ENCODE measurements at regions not wholly inside any gene's neighbourhood (a gene's known extent, or its start where the extent isn't known, plus 50 kb on each side); places are given as distances from the start of the nearest gene placed in this dataset.

DNA sequence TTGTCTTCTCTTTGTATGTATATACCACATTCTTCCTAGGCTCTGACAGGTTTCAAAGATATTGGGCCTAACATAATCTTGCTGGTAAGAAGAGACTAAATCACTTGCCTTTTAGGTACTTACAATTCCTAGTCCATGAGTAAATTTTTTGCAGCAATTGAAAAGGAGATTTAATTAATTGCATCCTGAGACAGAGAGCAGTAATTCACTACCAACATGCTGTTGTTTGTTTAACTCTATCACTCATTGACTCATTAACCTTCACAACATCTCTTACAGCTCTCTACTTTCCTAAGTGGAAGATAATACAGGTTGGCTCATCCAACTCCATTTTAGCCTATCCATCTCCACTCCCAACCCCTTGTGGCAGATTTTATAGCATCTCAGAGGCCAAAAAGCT, 280.4 kb downstream of the ALDH8A1 start:
- no peak overlapping the region for H3K4me3 ChIP-seq (replicated peaks in 1 of 2; ENCODE audit: low read depth in 2 of 2, low read length in 2 of 2)
- TF ChIP-seq CTCF (IDR thresholded peaks at IDR 0.05; ENCODE audit: low read depth, low read length): no peak

DNA sequence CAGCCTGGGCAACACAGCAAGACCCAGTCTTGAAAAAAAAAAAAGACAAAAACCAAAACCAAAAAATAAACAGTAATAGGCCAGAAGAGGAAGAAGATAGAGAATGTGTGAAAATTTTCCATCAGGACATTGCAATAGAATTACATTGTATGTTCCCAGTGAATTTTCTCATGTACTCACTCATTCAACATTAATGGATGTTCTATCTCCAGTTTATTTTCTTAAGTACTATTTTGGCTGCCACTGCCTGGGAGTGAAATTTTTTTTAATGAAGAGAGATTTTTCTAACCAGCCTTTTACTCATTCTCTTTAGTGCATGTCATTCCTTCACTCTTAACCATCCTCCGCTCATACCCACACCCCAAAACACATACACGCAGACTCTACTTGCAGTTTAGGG, 282.8 kb downstream of the ALDH8A1 start:
- TF ChIP-seq CTCF (IDR thresholded peaks at IDR 0.05; ENCODE audit: low read depth, low read length): no peak
- DNase-seq (ENCODE audit: low read depth in 2 of 2): no peak
- H3K4me3 ChIP-seq (replicated peaks in 1 of 2; ENCODE audit: low read depth in 2 of 2, low read length in 2 of 2): no peak overlapping the region

More for the DNA sequence above, 280.4 kb downstream of the ALDH8A1 start:
- no peak for DNase-seq (ENCODE audit: low read depth in 2 of 2)

DNA sequence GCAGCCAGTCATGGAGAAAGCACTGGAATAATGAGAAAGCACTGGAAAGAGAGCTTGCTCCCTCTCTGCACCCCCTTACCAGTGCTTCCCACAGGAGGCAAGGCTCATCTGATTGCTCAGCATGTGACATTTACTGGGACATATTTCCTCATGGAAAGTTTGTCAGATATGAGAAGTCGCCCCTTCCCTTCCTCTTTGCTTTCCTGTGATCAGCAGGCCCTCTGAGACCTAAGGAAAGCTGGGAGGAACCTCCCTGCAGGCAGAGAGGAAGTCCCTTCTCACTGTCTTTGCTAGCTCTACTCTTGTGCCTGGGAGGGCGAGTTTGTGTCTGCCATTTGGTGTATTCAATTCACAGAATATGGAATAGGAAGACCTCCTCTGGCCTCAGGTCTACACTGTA, 283.8 kb downstream of the ALDH8A1 start:
- no peak for TF ChIP-seq CTCF (IDR thresholded peaks at IDR 0.05; ENCODE audit: low read depth, low read length)
- no peak overlapping the region for H3K4me3 ChIP-seq (replicated peaks in 1 of 2; ENCODE audit: low read depth in 2 of 2, low read length in 2 of 2)
- DNase-seq (ENCODE audit: low read depth in 2 of 2): no peak

DNA sequence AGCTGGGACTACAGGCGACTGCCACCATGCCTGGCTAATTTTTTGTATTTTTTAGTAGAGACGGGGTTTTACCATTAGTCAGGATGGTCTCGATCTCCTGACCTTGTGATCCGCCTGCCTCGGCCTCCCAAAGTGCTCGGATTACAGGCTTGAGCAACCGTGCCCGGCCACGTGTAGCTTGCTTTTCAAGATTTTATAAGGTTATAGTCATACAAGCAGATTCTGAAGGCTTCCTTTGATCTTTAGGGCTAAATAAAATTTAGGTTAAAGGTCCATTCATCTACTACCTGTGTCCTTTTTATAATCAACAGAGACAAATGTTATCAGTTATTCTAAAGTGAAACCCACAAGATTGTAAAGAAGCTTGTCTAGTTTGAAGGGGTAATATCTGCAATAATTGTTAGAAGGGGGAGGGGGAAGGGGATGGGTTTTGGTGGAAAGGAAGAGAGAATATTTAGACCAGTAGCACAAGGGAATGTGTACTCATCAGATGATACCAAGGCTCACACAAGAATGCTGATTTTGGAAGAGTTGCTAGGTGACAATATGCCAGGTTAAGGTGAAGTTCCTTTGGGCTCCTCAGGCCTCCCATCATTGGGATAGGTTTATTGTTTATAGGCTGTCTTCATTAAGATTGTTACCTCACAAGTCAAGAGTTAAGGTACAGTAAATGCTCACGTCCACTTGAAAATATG, 284.7 kb downstream of the ALDH8A1 start:
- H3K4me3 ChIP-seq (replicated peaks in 1 of 2; ENCODE audit: low read depth in 2 of 2, low read length in 2 of 2): no peak overlapping the region
- DNase-seq (ENCODE audit: low read depth in 2 of 2): no peak
- TF ChIP-seq CTCF (IDR thresholded peaks at IDR 0.05; ENCODE audit: low read depth, low read length): no peak

GRCh38 chr6:134663800-134664535, 285.9 kb downstream of the ALDH8A1 start:
- peak in 1 of 2 donors; percentile 41 for DNase-seq (ENCODE audit: low read depth in 2 of 2)
- H3K4me3 ChIP-seq (replicated peaks in 1 of 2; ENCODE audit: low read depth in 2 of 2, low read length in 2 of 2): no peak overlapping the region
- TF ChIP-seq CTCF (IDR thresholded peaks at IDR 0.05; ENCODE audit: low read depth, low read length): no peak

DNA sequence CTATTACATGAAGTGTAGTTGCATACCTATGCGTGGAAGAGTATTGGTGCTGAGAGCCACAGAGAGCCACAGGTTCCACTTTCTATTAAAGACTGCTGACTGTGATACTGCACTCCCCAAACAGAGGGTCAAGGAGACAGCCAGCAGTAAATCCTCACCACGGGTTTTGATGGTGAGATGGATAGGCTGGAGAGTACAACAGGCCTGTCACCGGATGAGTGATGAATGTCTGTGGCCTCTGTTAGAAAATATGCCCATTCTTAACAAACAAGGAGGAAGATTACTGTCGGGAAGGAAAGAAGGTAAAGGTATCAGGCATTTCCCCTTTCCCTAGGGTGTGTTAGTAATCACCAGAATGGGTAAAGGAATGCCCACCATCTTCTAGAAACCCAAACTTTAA, 286.5 kb downstream of the ALDH8A1 start:
- no peak overlapping the region for H3K4me3 ChIP-seq (replicated peaks in 1 of 2; ENCODE audit: low read depth in 2 of 2, low read length in 2 of 2)
- no peak for TF ChIP-seq CTCF (IDR thresholded peaks at IDR 0.05; ENCODE audit: low read depth, low read length)

More for the DNA sequence above, 286.5 kb downstream of the ALDH8A1 start:
- DNase-seq (ENCODE audit: low read depth in 2 of 2): no peak

Data from cardiac fibroblast (primary cell).